Breast epithelium (tissue), 3 donors: ENCODE measurements at regions not wholly inside any gene's neighbourhood (a gene's known extent, or its start where the extent isn't known, plus 50 kb on each side); places are given as distances from the start of the nearest gene placed in this dataset.
"Not testable (repeated sequence)": the region's sequence is repeated elsewhere in the genome, so short reads cannot be mapped to it uniquely, and the experiment has no call there.

Source experiments
- POLR2AphosphoS5 ChIP-seq, 3 donors: sonication (generic); formaldehyde crosslinking; IDR thresholded peaks; one replicate each; pipeline ENCODE4 v1.6.1; 2017; ENCODE audit warnings: antibody characterized with exemption in 3 of 3
- TF ChIP-seq, protein P1 (sequence below), 3 donors: fragments of 450-650 bp; IDR thresholded peaks; one replicate each; pipeline ENCODE4 v1.5.1; 2016 to 2017; ENCODE audit warnings: antibody characterized with exemption in 3 of 3, mild to moderate bottlenecking in 3 of 3, moderate library complexity in 3 of 3

DNA sequence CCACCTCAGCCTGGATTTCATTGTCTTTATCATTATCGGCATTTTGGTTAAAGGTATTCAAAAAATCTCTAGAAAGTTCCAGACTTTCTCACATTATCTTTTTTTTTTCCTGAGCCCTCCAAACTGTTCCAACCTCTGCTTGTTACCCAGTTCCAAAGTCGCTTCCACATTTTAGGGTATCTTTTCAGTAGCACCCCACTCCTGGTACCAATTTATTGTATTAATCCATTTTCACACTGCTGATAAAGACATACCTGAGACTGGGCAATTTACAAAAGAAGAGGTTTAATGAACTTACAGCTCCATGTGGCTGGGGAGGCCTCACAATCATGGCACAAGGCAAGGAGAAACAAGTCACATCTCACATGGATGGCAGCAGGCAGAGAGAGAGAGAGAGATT is 145.5 kb upstream of the SSTR1 start:
- TF ChIP-seq, protein P1, sequence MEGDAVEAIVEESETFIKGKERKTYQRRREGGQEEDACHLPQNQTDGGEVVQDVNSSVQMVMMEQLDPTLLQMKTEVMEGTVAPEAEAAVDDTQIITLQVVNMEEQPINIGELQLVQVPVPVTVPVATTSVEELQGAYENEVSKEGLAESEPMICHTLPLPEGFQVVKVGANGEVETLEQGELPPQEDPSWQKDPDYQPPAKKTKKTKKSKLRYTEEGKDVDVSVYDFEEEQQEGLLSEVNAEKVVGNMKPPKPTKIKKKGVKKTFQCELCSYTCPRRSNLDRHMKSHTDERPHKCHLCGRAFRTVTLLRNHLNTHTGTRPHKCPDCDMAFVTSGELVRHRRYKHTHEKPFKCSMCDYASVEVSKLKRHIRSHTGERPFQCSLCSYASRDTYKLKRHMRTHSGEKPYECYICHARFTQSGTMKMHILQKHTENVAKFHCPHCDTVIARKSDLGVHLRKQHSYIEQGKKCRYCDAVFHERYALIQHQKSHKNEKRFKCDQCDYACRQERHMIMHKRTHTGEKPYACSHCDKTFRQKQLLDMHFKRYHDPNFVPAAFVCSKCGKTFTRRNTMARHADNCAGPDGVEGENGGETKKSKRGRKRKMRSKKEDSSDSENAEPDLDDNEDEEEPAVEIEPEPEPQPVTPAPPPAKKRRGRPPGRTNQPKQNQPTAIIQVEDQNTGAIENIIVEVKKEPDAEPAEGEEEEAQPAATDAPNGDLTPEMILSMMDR (IDR thresholded peaks at IDR 0.05), result not testable (repeated sequence)
- not testable (repeated sequence) for TF ChIP-seq POLR2AphosphoS5 (IDR thresholded peaks at IDR 0.05)
